GM19240 (cell line): ENCODE measurements at regions not wholly inside any gene's neighbourhood (a gene's known extent, or its start where the extent isn't known, plus 50 kb on each side); places are given as distances from the start of the nearest gene placed in this dataset.

Source experiments
- DNase-seq: peaks from one replicate; pipeline ENCODE4 v3.0.0; 2011; ENCODE audit warnings: low spot score; ENCODE audit not compliant: insufficient read length

DNA sequence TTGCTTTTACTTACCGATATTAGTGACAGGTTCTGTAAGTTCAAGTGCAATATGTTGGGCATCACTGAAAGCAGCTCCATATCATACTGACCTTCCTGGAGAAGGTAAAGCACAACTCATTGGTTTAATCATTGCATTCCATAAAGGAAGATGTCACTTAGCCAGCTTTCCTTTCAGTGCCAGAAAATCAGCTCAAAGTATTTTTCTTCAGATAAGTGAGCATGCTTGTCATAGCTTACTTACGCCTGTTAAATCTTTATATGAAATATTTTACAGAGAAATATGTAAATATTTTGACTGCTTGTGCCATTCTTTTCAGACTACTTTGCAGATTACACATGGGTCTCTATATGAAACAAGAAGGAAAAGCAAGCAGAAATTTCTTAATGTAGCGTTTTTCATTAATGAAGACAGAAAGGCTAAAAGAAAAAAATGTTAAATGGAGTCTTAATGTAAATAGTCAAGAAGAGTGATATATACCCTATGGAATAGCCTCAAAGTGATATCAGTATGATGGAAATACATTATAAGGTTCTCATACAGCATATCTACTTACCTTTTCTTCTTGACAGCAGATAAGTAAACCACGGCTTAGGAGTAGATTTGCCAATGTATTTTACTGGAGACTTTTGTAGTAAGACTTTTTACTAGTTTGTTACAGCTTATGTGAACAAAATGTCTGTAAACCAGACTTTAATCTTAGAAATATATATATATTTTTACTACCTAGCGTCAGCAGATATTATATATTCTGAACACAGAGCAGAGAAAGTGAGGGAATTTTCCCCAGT is 649.7 kb downstream of the METTL15 start:
- DNase-seq = no peak

DNA sequence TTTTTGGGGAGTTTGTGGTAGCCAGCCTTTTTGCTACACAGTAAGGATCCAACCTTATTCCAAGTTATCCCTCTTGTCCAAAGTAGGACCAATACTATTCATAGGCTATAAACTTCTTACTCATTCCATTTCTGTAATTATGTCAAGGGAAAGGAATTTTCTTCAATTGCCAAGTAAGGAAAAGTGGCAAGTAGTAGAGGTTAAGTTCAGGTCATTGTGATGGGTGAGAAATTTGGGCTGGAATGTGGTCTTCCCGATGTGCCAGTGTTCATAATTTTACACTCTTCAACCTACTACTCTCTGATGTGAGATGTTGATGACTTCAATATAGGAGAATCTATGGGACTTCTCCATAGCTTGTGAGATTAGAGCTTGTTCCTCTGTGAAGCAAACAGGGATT is 648.8 kb downstream of the METTL15 start:
- DNase-seq = no peak

DNA sequence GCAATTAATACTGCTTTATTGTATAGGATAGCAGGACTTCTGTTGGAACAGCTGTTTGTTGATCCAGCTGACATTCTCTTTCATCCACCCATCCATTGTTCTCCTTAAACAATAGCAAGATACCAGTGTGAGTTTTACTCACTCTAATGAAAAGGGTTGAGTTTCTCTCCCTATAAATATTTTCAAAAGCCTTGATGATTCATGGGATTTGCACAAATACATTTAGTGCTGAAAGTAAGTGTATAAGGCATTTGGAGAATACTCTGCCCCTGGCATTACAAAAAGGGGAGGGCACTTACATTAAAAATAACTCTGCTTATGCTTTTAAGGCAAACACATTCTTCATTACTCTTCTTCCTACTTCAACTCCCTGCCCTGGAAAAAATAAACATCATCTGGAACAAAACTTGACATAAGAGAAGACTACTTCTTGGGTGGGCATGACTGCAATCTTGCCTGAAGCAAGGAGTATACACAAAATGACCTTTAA is 634.9 kb downstream of the METTL15 start:
- no peak for DNase-seq

- no peak for DNase-seq
Observed at GRCh38 chr11:28739489-28740280, 631.5 kb downstream of the METTL15 start.

- DNase-seq = no peak
Observed at GRCh38 chr11:28738549-28738948, 630.4 kb downstream of the METTL15 start.

- no peak for DNase-seq
Observed at GRCh38 chr11:28736256-28736655, 628.1 kb downstream of the METTL15 start.

GRCh38 chr11:28735511-28735910 is 627.3 kb downstream of the METTL15 start:
- DNase-seq = no peak

DNA sequence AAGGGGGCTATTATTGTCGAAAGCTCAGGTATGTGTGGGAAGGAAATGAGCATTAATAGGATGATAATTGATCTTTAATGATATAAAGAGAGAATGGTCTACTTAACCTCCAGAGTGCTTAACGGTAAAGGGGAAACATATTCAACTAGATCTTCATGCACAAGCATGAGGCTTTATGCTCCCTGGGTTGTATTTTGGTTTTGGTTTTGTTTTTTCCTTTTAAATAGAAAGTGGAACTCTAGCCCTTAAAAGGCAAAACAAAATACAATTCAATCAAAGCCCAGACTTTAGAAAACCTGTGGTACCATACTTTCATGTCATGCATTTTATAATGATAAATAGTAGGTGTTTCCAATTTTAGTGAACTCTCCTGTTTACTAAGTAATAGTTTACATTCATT is 622.7 kb downstream of the METTL15 start:
- no peak for DNase-seq

GRCh38 chr11:28730336-28730735 is 622.1 kb downstream of the METTL15 start:
- DNase-seq = no peak

GRCh38 chr11:28729339-28729738 is 621.2 kb downstream of the METTL15 start:
- DNase-seq = no peak

DNA sequence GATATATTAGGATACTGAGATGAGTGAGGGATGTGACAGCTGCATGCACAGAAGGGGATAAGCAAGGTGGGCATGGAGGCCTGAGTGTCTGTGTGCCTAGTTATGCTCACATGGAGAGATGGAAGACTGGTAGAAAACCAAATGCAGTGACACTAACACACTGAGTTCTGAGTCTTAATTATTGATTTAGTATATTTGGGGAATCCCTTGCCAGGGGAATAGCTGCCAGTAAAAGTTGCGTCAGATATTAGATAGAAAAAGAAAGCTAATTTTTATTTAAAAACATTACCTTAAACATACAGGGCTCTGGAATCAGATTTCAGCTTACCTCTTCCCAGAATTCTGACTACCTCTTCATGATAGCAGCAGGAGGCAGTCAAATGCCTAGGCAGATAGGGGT is 620.5 kb downstream of the METTL15 start:
- no peak for DNase-seq

DNA sequence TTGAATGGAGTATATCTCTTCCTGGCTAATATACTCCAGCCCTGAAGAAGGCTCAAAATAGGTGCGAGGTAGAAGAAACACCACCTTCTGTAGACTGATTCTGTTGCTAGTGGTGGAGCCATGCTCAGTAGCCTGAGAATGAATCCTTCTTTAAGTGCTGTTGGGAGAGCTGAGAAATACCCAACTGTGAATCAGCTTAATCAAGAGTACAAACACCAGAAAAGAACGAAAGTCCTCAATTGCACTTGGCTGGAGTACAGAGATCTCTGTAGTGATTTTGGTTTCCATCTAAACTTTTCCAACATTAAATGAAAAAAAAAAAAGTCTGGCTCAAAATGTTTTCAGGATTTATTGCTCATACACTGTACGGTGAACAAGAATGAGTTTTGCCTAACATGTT is 619.1 kb downstream of the METTL15 start:
- no peak for DNase-seq

DNA sequence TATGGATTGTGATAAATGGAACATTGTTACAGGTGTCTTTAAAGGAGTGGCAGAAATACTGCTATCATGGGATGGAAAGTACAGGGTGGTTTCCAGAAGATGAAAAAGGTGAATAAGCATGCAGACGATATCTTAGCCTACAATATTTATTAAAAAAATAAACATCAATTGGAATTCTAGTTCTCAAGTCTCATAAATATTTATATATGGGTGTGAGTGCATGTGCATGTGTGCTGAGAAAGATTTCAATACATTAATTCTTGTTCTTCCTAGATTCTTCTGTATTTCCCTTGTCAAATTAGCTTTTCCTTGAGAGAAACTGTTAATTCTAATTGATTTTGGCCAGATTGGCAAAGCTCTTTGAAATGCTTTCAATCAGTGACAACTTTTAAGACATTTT is 618.2 kb downstream of the METTL15 start:
- DNase-seq = no peak

DNA sequence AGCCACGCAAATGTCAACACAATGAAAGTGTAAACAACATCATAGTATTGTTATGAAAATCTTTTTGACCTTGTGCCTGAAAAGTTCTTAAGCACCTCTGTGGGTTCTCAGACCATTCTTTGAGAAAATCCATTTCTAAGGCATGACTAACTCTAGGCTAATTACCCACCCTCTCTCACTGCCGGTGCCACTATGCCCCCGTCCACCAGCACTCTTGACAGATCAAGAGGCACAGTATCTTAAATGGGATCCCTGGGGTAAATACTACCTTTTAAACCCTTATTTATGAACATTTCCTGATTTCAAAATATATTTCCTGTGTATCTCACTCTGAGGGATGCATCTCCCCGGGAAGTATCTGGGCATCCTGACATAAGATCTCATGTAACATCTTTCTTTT is 607.5 kb downstream of the METTL15 start:
- no peak for DNase-seq

DNA sequence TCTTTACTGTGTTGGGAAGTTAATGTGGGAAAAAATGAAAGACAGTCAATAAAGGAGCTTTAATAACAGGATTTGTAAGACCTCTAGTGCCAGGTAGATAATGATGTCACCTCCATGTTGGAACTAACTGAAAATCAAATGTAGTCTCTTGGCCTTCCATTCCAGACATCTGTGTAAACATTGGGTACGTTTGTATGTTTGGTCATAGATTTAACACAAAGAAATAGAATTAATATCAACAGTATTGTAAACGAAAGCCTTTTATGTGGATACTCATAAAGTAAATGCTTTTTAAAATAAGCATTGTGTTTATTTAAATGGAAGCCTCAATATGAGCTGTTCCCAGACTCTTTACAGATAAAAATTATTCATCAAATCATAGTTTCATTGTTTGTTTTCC is 605.7 kb downstream of the METTL15 start:
- no peak for DNase-seq

DNA sequence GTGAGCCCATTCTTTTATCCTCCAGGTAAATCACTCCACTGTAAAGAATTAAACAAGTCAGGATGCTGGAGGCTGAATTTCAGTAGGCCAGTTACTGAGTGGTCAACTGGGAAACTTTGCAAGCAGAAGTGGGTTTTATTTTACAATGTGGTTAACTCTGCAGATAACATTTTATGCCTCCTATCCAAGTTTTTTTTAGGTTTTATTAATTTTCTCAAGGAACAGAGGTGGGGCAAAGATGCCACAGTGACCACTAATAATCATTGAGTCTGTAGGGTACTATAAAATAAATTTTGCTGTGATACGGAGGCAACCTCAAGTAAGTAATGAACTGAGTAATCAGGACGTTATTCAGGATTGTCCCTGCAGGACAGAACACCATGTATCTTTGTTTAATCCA is 599.9 kb downstream of the METTL15 start:
- no peak for DNase-seq

- DNase-seq = no peak
Observed at GRCh38 chr11:28704801-28705200, 596.6 kb downstream of the METTL15 start.

GRCh38 chr11:28703371-28703770 is 595.2 kb downstream of the METTL15 start:
- no peak for DNase-seq

- no peak for DNase-seq
Observed at GRCh38 chr11:28702871-28703270, 594.7 kb downstream of the METTL15 start.

DNA sequence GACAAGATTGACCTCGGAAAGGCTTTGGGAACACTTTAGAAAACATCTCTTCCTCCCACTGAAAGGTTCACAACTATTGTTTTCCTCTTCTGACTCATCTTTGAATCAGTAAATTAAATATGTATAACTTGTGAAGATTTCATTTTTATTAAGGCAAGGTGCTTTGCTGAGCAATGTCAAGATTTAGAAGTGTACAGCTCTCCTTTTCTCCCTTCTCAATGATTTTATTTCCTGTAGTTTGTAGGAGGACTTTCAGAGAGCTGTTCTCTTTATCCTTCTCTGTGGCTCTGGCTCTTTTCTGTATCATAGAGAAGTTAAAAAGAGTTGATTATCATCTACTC is 594.2 kb downstream of the METTL15 start:
- DNase-seq = no peak

- no peak for DNase-seq
Observed at GRCh38 chr11:28701760-28702449, 593.7 kb downstream of the METTL15 start.

DNA sequence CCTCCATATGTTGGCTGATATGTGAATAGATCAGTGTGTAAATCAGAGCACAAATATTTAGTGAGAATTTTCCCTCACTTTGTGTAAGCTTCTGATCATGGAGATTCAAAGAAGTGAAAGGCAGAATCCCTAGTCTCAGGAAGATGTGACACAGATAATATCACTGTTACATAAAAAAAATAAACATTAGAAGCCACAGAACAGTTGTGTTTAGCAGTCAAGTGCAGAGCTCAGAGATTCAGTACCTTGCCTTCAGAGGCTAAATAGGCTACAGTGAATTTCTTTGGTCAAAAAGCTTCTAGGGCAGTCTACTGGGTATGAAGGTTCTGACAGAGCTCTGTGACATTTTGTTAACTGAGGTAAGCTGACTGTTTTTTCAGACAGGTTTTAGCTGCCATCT is 591.5 kb downstream of the METTL15 start:
- DNase-seq = no peak
